H1 (cell line): ENCODE measurements at regions not wholly inside any gene's neighbourhood (a gene's known extent, or its start where the extent isn't known, plus 50 kb on each side); places are given as distances from the start of the nearest gene placed in this dataset.
A peak's percentile ranks its signal among the peaks of the same experiment; 100 is the strongest.

Experiments
- CTCF ChIA-PET: fragments of 300-600 bp; sonication (Branson Sonifier 250); formaldehyde crosslinking; loops from one replicate; lab custom pipeline; 2021; ENCODE audit not compliant: partially characterized antibody; lab: Charles Lee
- POLR2A ChIA-PET: fragments of 300-600 bp; sonication (Branson Sonifier 250); formaldehyde crosslinking; loops from one replicate; lab custom pipeline; 2021; ENCODE audit warnings: inconsistent platforms; ENCODE audit not compliant: partially characterized antibody; lab: Charles Lee
- DNase-seq, 2 experiments: peaks; one replicate each; pipeline versions ENCODE4 v3.0.0 to v3.0.0-alpha.2; 2010 to 2022; ENCODE audit warnings: low spot score in 2 of 2, low read depth in 1 of 2, mixed read lengths in 1 of 2
- FAIRE-seq: peaks from 2 replicates; lab custom pipeline; 2011; peaks lifted over from hg19 to GRCh38; lab: Jason Lieb, UNC
- H2AFZ ChIP-seq: 2 replicates; pipeline ENCODE4 v1.8.1; 2012; ENCODE audit warnings: low read length, inconsistent platforms
- H2AK5ac ChIP-seq: 2 replicates; pipeline ENCODE4 v1.6.1; 2013; ENCODE audit warnings: low read depth, low read length
- H2BK120ac ChIP-seq: replicated peaks from 2 replicates; pipeline ENCODE3; 2013; ENCODE audit warnings: low read depth, low read length, inconsistent platforms
- H2BK12ac ChIP-seq: 2 replicates; pipeline ENCODE4 v1.6.1; 2013; ENCODE audit warnings: low read depth, low read length
- H2BK15ac ChIP-seq: 2 replicates; pipeline ENCODE4 v1.6.1; 2013; ENCODE audit warnings: low read length
- H2BK20ac ChIP-seq: 2 replicates; pipeline ENCODE4 v1.6.1; 2013; ENCODE audit warnings: low read length
- H2BK5ac ChIP-seq: 2 replicates; pipeline ENCODE4 v1.6.1; 2013; ENCODE audit warnings: low read depth, low read length
- H3K14ac ChIP-seq: 2 replicates; pipeline ENCODE4 v1.6.1; 2013; ENCODE audit warnings: inconsistent platforms; ENCODE audit not compliant: insufficient read length
- H3K18ac ChIP-seq: 2 replicates; pipeline ENCODE4 v1.6.1; 2013; ENCODE audit warnings: low read length; ENCODE audit errors: extremely low read depth
- H3K23ac ChIP-seq: 2 replicates; pipeline ENCODE4 v1.6.1; 2013; ENCODE audit warnings: inconsistent platforms; ENCODE audit not compliant: insufficient read length
- H3K23me2 ChIP-seq: 2 replicates; pipeline ENCODE4 v1.6.1; 2013; ENCODE audit warnings: low read depth, low read length
- H3K27ac ChIP-seq: 2 replicates; pipeline ENCODE4 v1.6.1; 2011; ENCODE audit warnings: low read depth, low read length, inconsistent platforms
- H3K27me3 ChIP-seq, 4 experiments: replicated peaks in 1 of 4; 1 replicate in 1 of 4; 2 replicates in 3 of 4; pipeline versions ENCODE4 v1.6.1 to v1.8.1; 2011 to 2013; ENCODE audit warnings: low read length in 3 of 4, mild to moderate bottlenecking in 3 of 4, inconsistent platforms in 2 of 4, mixed read lengths in 2 of 4, moderate library complexity in 1 of 4; ENCODE audit not compliant: control insufficient read depth in 3 of 4, insufficient read depth in 3 of 4; ENCODE audit errors: extremely low read depth in 1 of 4
- H3K36me3 ChIP-seq, 4 experiments: 2 replicates each; pipeline versions ENCODE4 v1.6.1 to v1.8.1; 2011 to 2013; ENCODE audit warnings: mild to moderate bottlenecking in 4 of 4, low read length in 3 of 4, moderate library complexity in 2 of 4, control low read depth in 1 of 4, inconsistent platforms in 1 of 4; ENCODE audit not compliant: insufficient read depth in 4 of 4, control insufficient read depth in 2 of 4
- H3K4ac ChIP-seq: replicated peaks from 2 replicates; pipeline ENCODE3; 2013; ENCODE audit warnings: low read length, low read depth, mixed read lengths, inconsistent platforms; ENCODE audit not compliant: insufficient read length
- H3K4me1 ChIP-seq, 4 experiments: replicated peaks in 1 of 4; 1 replicate in 1 of 4; 2 replicates in 3 of 4; pipeline versions ENCODE4 v1.6.1 to v1.8.1; 2011 to 2013; ENCODE audit warnings: low read length in 3 of 4, inconsistent platforms in 2 of 4, mixed read lengths in 1 of 4; ENCODE audit not compliant: insufficient read depth in 4 of 4, control insufficient read depth in 3 of 4
- H3K4me2 ChIP-seq, 2 experiments: 2 replicates each; pipeline versions ENCODE4 v1.6.1 to v1.8.1; 2011 to 2013; ENCODE audit warnings: low read depth in 2 of 2, low read length in 2 of 2, control low read depth in 1 of 2, inconsistent platforms in 1 of 2, mild to moderate bottlenecking in 1 of 2; ENCODE audit not compliant: insufficient read depth in 1 of 2
- H3K4me3 ChIP-seq, 4 experiments: fragments of 200-600, 300-600 bp in 1 of 4; sonication (generic), shearing (Covaris generic), sonication (Bioruptor Twin) in 1 of 4; 2 replicates each; pipeline versions ENCODE4 v1.5.1 to v1.8.1; 2011 to 2016; ENCODE audit warnings: low read length in 4 of 4, low read depth in 3 of 4, control low read depth in 2 of 4, inconsistent platforms in 2 of 4, mild to moderate bottlenecking in 2 of 4, mixed read lengths in 1 of 4, moderate library complexity in 1 of 4; ENCODE audit not compliant: insufficient read depth in 2 of 4; ENCODE audit errors: extremely low read depth in 1 of 4
- H3K56ac ChIP-seq: replicated peaks from 2 replicates; pipeline ENCODE3; 2013; ENCODE audit warnings: low read depth, mild to moderate bottlenecking, mixed read lengths, low read length, inconsistent platforms; ENCODE audit not compliant: insufficient read length
- H3K79me1 ChIP-seq: 2 replicates; pipeline ENCODE4 v1.6.1; 2013; ENCODE audit warnings: low read depth, low read length, control low read depth
- H3K79me2 ChIP-seq, 2 experiments: 2 replicates each; pipeline versions ENCODE4 v1.6.1 to v1.8.1; 2012 to 2013; ENCODE audit warnings: low read length in 2 of 2, mild to moderate bottlenecking in 2 of 2, inconsistent platforms in 1 of 2; ENCODE audit not compliant: insufficient read depth in 2 of 2, control insufficient read depth in 1 of 2
- H3K9ac ChIP-seq, 4 experiments: replicated peaks in 1 of 4; 1 replicate in 1 of 4; 2 replicates in 3 of 4; pipeline versions ENCODE4 v1.6.1 to v1.8.1; 2011 to 2013; ENCODE audit warnings: low read depth in 3 of 4, low read length in 3 of 4, control low read depth in 2 of 4, mild to moderate bottlenecking in 2 of 4, moderate library complexity in 2 of 4, inconsistent platforms in 1 of 4; ENCODE audit errors: extremely low read depth in 1 of 4
- H3K9me3 ChIP-seq, 2 experiments: 2 replicates each; pipeline versions ENCODE4 v1.6.1 to v1.8.1; 2012 to 2013; ENCODE audit warnings: mild to moderate bottlenecking in 2 of 2, moderate library complexity in 2 of 2, control low read depth in 1 of 2, inconsistent platforms in 1 of 2, low read depth in 1 of 2, low read length in 1 of 2, mixed read lengths in 1 of 2; ENCODE audit not compliant: insufficient read depth in 2 of 2
- H4K20me1 ChIP-seq, 2 experiments: replicated peaks in 1 of 2; 2 replicates each; pipeline versions ENCODE3 to v1.8.1; 2011 to 2013; ENCODE audit warnings: inconsistent platforms in 2 of 2, low read length in 2 of 2, mild to moderate bottlenecking in 1 of 2; ENCODE audit not compliant: insufficient read depth in 2 of 2, control insufficient read depth in 1 of 2
- H4K5ac ChIP-seq: 2 replicates; pipeline ENCODE4 v1.6.1; 2013; ENCODE audit warnings: low read length, low read depth, mixed read lengths, inconsistent platforms; ENCODE audit not compliant: insufficient read length
- H4K8ac ChIP-seq: 2 replicates; pipeline ENCODE4 v1.8.0; 2013; ENCODE audit warnings: mild to moderate bottlenecking, moderate library complexity, low read length, inconsistent platforms; ENCODE audit not compliant: insufficient read depth; ENCODE audit errors: extremely low read depth
- H4K91ac ChIP-seq: replicated peaks from 2 replicates; pipeline ENCODE3; 2013; ENCODE audit warnings: low read length, mixed read lengths, inconsistent platforms; ENCODE audit not compliant: insufficient read length
- ASH2L ChIP-seq: fragments of 200-600, 300-600 bp; sonication (generic); IDR thresholded peaks from one replicate; pipeline ENCODE4 v1.7.1; 2017; ENCODE audit warnings: low read length
- ATF3 ChIP-seq: IDR thresholded peaks from 2 replicates; pipeline ENCODE4 v1.6.1; 2011; ENCODE audit warnings: low read depth, mild to moderate bottlenecking, low read length; ENCODE audit not compliant: insufficient read depth
- BACH1 ChIP-seq: IDR thresholded peaks from 2 replicates; pipeline ENCODE4 v1.6.1; 2012; ENCODE audit warnings: low read length, improper control_type of control experiment
- CBX5 ChIP-seq: fragments of 300-800, 300-1000 bp; sonication (generic); IDR thresholded peaks from 2 replicates; pipeline ENCODE4 v1.7.1; 2016; ENCODE audit warnings: antibody characterized with exemption, low read length, low read depth
- CREB1 ChIP-seq: IDR thresholded peaks from 2 replicates; pipeline ENCODE4 v1.6.1; 2012; ENCODE audit warnings: inconsistent platforms
- FOSL1 ChIP-seq: IDR thresholded peaks from 2 replicates; pipeline ENCODE4 v1.6.1; 2011; ENCODE audit warnings: mild to moderate bottlenecking, low read depth, low read length, moderate library complexity; ENCODE audit not compliant: insufficient read depth
- GTF2F1 ChIP-seq: IDR thresholded peaks from 2 replicates; pipeline ENCODE4 v1.6.1; 2012; ENCODE audit warnings: low read depth, low read length, improper control_type of control experiment, borderline replicate concordance
- RBBP5 ChIP-seq: IDR thresholded peaks from 2 replicates; pipeline ENCODE4 v1.7.1; 2012; ENCODE audit warnings: low read depth, mild to moderate bottlenecking, inconsistent platforms, low read length, moderate library complexity, borderline replicate concordance
- ZNF274 ChIP-seq: IDR thresholded peaks from 2 replicates; pipeline ENCODE4 v1.7.0; 2012; ENCODE audit warnings: low read length, borderline replicate concordance; ENCODE audit errors: extremely low read depth
- WGBS, 2 experiments: shearing (Covaris generic) in 1 of 2; methylation state at CpG; one replicate each; pipeline versions ENCODE4 v1.1.6 to v1.1.7; 2013 to 2015; ENCODE audit warnings: low lambda C conversion rate in 2 of 2, mixed read lengths in 2 of 2, inconsistent platforms in 1 of 2, low coverage in 1 of 2, missing lambda C conversion rate in 1 of 2; ENCODE audit not compliant: insufficient replicate concordance in 2 of 2, insufficient coverage in 1 of 2, insufficient read length in 1 of 2; ENCODE audit errors: extremely low coverage in 1 of 2, missing lambda C conversion rate in 1 of 2; 5-methylcytosine and 5-hydroxymethylcytosine counted together

- Histone ChIP-seq H2BK120ac (no peak overlapping the region), H4K91ac (no peak overlapping the region), H3K4me2 (no peak overlapping the region), H3K23me2 (no peaks in the 10 kb centered on the region), H3K27ac (no peak overlapping the region), H3K18ac (no peak overlapping the region), H2AK5ac (no peak overlapping the region), H3K4ac (no peak overlapping the region), H2BK5ac (no peak overlapping the region), H3K9ac (no peak overlapping the region; a peak in 1 of 7 replicates), H3K23ac (no peak overlapping the region), H3K79me1 (no peaks in the 10 kb centered on the region), H4K20me1 (no peaks in the 10 kb centered on the region), H2BK12ac (no peak overlapping the region), H3K9me3 (0 out of 4 replicates have a peak, but pooled peaks cover 0 to 4% of the 10 kb centered on the region in 2 experiments), H2AFZ (no peak overlapping the region), H3K36me3 (no peaks in the 10 kb centered on the region), H3K4me3 (no peak overlapping the region), H3K14ac (no peak overlapping the region), H3K27me3 (peaks cover 0 to 14% (median 6%) of the 10 kb centered on the region in 4 experiments; a peak in 3 of 7 replicates), H4K5ac (no peak overlapping the region), H2BK15ac (no peak overlapping the region), H3K79me2 (no peaks in the 10 kb centered on the region), H2BK20ac (no peak overlapping the region), H4K8ac (no peak overlapping the region), H3K4me1 (no peaks in the 10 kb centered on the region; a peak in 1 of 7 replicates), H3K56ac (no peak overlapping the region)
- POLR2A ChIA-PET = no interaction called here
- FAIRE-seq (peak; percentile 7), DNase-seq (no peak)
- CTCF ChIA-PET = interaction anchor here (0.9 to 1.9 kb wide), 7 partner anchors 10 to 255 kb away, joined by 3 to 7 read pairs (median 3); no protein-coding TSS in a partner anchor
- 72% methylated on average over 7 of the region's 7 CpGs; no CpG with 5 or more reads in 1 of the 2 experiments for WGBS, 2 experiments
- TF ChIP-seq RBBP5 (no peak), CBX5 (no peak), ZNF274 (no peak), CREB1 (no peak), GTF2F1 (no peak), ATF3 (no peak), ASH2L (no peak), FOSL1 (no peak), BACH1 (no peak)
These were observed 387.2 kb upstream of the PODXL start for GRCh38 chr7:131943646-131944045.
